ENCODE measurements at regions not wholly inside any gene's neighbourhood (a gene's known extent, or its start where the extent isn't known, plus 50 kb on each side); places are given as distances from the start of the nearest gene placed in this dataset.

GRCh38 chr12:70078161-70078560 lies 165.1 kb upstream of the CNOT2 start:
- no TSS peak for BruUV-seq (replicated peaks)
- no peaks in the 10 kb centered on the region for H3F3A ChIP-seq (ENCODE audit: insufficient read depth, low read depth)
- no peak for TF ChIP-seq EZH2 (IDR thresholded peaks at IDR 0.05; ENCODE audit: low read depth)
- no peak for TF ChIP-seq CTCF (conservative IDR thresholded peaks at IDR 0.05)
- no peak for DNase-seq
- 0 out of 2 replicates have a peak, but pooled peaks cover under 1% of the 10 kb centered on the region for H3K9me3 ChIP-seq (ENCODE audit: insufficient read depth, low read depth)
- 0 out of 2 replicates have a peak overlapping the region, but pooled peaks have one; percentile 16 for H2AFZ ChIP-seq
- H3K27me3 ChIP-seq (ENCODE audit: insufficient read depth, low read depth), result no peaks in the 10 kb centered on the region
- no peaks in the 10 kb centered on the region for H3K4me1 ChIP-seq (replicated peaks; ENCODE audit: insufficient read depth)
- CTCF ChIA-PET, result no interaction called here
- H3K27ac ChIP-seq, result no peak overlapping the region
- H3K9me2 ChIP-seq (ENCODE audit: insufficient read depth), result no peaks in the 10 kb centered on the region
- POLR2A ChIA-PET (ENCODE audit: unreplicated experiment), result interaction anchor here (0.7 kb wide), 1 partner anchor 1182 kb away, joined by 3 read pairs; no protein-coding TSS in a partner anchor
- intact Hi-C loops (cut with micrococcal nuclease; ENCODE audit: unreplicated experiment), result no loop called here
- H3K36me3 ChIP-seq (ENCODE audit: low read depth), result no peaks in the 10 kb centered on the region
- no peak overlapping the region for H3K4me2 ChIP-seq
- H3K4me3 ChIP-seq, result no peak overlapping the region
- H4K20me1 ChIP-seq (ENCODE audit: insufficient read depth), result no peaks in the 10 kb centered on the region
- H3K79me2 ChIP-seq (ENCODE audit: low read depth), result no peaks in the 10 kb centered on the region

- Histone ChIP-seq H3K4me3 (no peak overlapping the region), H2AFZ (no peak overlapping the region), H3F3A (ENCODE audit: insufficient read depth, low read depth) (no peaks in the 10 kb centered on the region), H3K36me3 (ENCODE audit: low read depth) (no peaks in the 10 kb centered on the region), H3K9me2 (ENCODE audit: insufficient read depth) (no peaks in the 10 kb centered on the region), H3K79me2 (ENCODE audit: low read depth) (no peaks in the 10 kb centered on the region), H4K20me1 (ENCODE audit: insufficient read depth) (no peaks in the 10 kb centered on the region), H3K4me1 (replicated peaks; ENCODE audit: insufficient read depth) (no peaks in the 10 kb centered on the region), H3K27me3 (ENCODE audit: insufficient read depth, low read depth) (no peaks in the 10 kb centered on the region), H3K27ac (no peak overlapping the region), H3K4me2 (no peak overlapping the region), H3K9me3 (ENCODE audit: insufficient read depth, low read depth) (no peaks in the 10 kb centered on the region)
- BruUV-seq (replicated peaks), result no TSS peak
- no peak for TF ChIP-seq EZH2 (IDR thresholded peaks at IDR 0.05; ENCODE audit: low read depth)
- no peak for TF ChIP-seq CTCF (conservative IDR thresholded peaks at IDR 0.05)
- intact Hi-C loops (cut with micrococcal nuclease; ENCODE audit: unreplicated experiment), result no loop called here
- DNase-seq, result no peak
- ChIA-PET POLR2A (ENCODE audit: unreplicated experiment) (no interaction called here), CTCF (no interaction called here)
Observed at GRCh38 chr12:70080566-70080965, 162.7 kb upstream of the CNOT2 start.

- TF ChIP-seq CTCF (conservative IDR thresholded peaks at IDR 0.05), result no peak
- TF ChIP-seq EZH2 (IDR thresholded peaks at IDR 0.05; ENCODE audit: low read depth), result no peak
- no peaks in the 10 kb centered on the region for H4K20me1 ChIP-seq (ENCODE audit: insufficient read depth)
- H3F3A ChIP-seq (ENCODE audit: insufficient read depth, low read depth), result no peaks in the 10 kb centered on the region
- BruUV-seq (replicated peaks), result no TSS peak
- H3K79me2 ChIP-seq (ENCODE audit: low read depth), result no peaks in the 10 kb centered on the region
- intact Hi-C loops (cut with micrococcal nuclease; ENCODE audit: unreplicated experiment), result no loop called here
- no peaks in the 10 kb centered on the region for H3K9me2 ChIP-seq (ENCODE audit: insufficient read depth)
- no peaks in the 10 kb centered on the region for H3K4me1 ChIP-seq (replicated peaks; ENCODE audit: insufficient read depth)
- no peak for DNase-seq
- H3K4me3 ChIP-seq, result no peak overlapping the region
- ChIA-PET POLR2A (ENCODE audit: unreplicated experiment) (no interaction called here), CTCF (no interaction called here)
- H3K27me3 ChIP-seq (ENCODE audit: insufficient read depth, low read depth), result no peaks in the 10 kb centered on the region
- H2AFZ ChIP-seq, result no peak overlapping the region
- H3K4me2 ChIP-seq, result no peak overlapping the region
- no peak overlapping the region for H3K27ac ChIP-seq
- H3K9me3 ChIP-seq (ENCODE audit: insufficient read depth, low read depth), result no peaks in the 10 kb centered on the region
- no peaks in the 10 kb centered on the region for H3K36me3 ChIP-seq (ENCODE audit: low read depth)
Observed at GRCh38 chr12:70082997-70083676, 160.1 kb upstream of the CNOT2 start.

All from PC-9 (cell line).